Panc1 (cell line): ENCODE measurements at regions not wholly inside any gene's neighbourhood (a gene's known extent, or its start where the extent isn't known, plus 50 kb on each side); places are given as distances from the start of the nearest gene placed in this dataset.
A peak's percentile ranks its signal among the peaks of the same experiment; 100 is the strongest.

Experiments used
- POLR2AphosphoS5 ChIP-seq: IDR thresholded peaks from 2 replicates; pipeline ENCODE4 v1.6.1; 2012; ENCODE audit warnings: mild to moderate bottlenecking, low read depth, low read length, moderate library complexity
- SIN3A ChIP-seq: IDR thresholded peaks from 2 replicates; pipeline ENCODE4 v1.6.1; 2012; ENCODE audit warnings: low read depth, mild to moderate bottlenecking, low read length, moderate library complexity, borderline replicate concordance; ENCODE audit not compliant: insufficient read depth
- TF ChIP-seq, protein P1 (sequence below): fragments of 450-650 bp; IDR thresholded peaks from 2 replicates; pipeline ENCODE4 v1.5.1; 2017; ENCODE audit warnings: mild to moderate bottlenecking
- TF ChIP-seq, protein P2 (sequence below), 2 experiments: IDR thresholded peaks; 2 replicates each; pipeline ENCODE4 v1.6.1; 2011 to 2012; ENCODE audit warnings: low read depth in 2 of 2, control low read depth in 1 of 2, low read length in 1 of 2, mild to moderate bottlenecking in 1 of 2, moderate library complexity in 1 of 2; ENCODE audit not compliant: insufficient read depth in 1 of 2

DNA sequence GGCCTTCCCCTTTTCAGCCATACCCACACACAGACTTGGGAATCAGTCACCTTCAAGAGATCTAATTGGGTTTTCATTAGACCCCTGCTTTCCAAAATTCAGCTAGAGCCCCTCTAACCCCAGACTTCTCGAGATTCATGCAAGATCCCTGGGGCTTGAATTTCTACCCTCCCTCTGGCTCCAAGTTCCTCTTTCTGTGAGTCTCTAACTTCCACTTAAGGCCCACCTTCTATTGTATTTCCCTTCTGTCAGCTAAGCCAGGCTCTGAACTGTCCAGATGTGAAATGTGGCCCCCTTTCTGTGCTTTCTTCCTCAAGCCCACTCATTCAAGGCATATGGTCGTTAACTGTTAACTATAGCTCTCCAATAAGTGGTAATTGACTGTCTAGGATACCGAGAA, 132.2 kb downstream of the ZNF365 start:
- TF ChIP-seq, protein P1, sequence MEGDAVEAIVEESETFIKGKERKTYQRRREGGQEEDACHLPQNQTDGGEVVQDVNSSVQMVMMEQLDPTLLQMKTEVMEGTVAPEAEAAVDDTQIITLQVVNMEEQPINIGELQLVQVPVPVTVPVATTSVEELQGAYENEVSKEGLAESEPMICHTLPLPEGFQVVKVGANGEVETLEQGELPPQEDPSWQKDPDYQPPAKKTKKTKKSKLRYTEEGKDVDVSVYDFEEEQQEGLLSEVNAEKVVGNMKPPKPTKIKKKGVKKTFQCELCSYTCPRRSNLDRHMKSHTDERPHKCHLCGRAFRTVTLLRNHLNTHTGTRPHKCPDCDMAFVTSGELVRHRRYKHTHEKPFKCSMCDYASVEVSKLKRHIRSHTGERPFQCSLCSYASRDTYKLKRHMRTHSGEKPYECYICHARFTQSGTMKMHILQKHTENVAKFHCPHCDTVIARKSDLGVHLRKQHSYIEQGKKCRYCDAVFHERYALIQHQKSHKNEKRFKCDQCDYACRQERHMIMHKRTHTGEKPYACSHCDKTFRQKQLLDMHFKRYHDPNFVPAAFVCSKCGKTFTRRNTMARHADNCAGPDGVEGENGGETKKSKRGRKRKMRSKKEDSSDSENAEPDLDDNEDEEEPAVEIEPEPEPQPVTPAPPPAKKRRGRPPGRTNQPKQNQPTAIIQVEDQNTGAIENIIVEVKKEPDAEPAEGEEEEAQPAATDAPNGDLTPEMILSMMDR, result peak; percentile 2; the same call in 1 of the 2 replicates
- TF ChIP-seq POLR2AphosphoS5 (no peak), SIN3A (no peak)
- TF ChIP-seq, protein P2, sequence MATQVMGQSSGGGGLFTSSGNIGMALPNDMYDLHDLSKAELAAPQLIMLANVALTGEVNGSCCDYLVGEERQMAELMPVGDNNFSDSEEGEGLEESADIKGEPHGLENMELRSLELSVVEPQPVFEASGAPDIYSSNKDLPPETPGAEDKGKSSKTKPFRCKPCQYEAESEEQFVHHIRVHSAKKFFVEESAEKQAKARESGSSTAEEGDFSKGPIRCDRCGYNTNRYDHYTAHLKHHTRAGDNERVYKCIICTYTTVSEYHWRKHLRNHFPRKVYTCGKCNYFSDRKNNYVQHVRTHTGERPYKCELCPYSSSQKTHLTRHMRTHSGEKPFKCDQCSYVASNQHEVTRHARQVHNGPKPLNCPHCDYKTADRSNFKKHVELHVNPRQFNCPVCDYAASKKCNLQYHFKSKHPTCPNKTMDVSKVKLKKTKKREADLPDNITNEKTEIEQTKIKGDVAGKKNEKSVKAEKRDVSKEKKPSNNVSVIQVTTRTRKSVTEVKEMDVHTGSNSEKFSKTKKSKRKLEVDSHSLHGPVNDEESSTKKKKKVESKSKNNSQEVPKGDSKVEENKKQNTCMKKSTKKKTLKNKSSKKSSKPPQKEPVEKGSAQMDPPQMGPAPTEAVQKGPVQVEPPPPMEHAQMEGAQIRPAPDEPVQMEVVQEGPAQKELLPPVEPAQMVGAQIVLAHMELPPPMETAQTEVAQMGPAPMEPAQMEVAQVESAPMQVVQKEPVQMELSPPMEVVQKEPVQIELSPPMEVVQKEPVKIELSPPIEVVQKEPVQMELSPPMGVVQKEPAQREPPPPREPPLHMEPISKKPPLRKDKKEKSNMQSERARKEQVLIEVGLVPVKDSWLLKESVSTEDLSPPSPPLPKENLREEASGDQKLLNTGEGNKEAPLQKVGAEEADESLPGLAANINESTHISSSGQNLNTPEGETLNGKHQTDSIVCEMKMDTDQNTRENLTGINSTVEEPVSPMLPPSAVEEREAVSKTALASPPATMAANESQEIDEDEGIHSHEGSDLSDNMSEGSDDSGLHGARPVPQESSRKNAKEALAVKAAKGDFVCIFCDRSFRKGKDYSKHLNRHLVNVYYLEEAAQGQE (IDR thresholded peaks at IDR 0.05; ENCODE audit: insufficient read depth in 1 of 2, low read depth in 2 of 2, low read length in 1 of 2), result no peak
